GM23338 (cell line): ENCODE measurements at regions not wholly inside any gene's neighbourhood (a gene's known extent, or its start where the extent isn't known, plus 50 kb on each side); places are given as distances from the start of the nearest gene placed in this dataset.

ENCODE experiments used
- EZH2 ChIP-seq: fragments of 200-600 bp; sonication (generic); IDR thresholded peaks from one replicate; pipeline ENCODE4 v1.8.0; 2017; ENCODE audit warnings: antibody characterized with exemption, mild to moderate bottlenecking, low read depth; ENCODE audit not compliant: unreplicated experiment
- POLR2AphosphoS5 ChIP-seq: IDR thresholded peaks from 2 replicates; pipeline ENCODE4 v1.6.1; 2016; ENCODE audit warnings: antibody characterized with exemption, low read depth
- TF ChIP-seq, protein P1 (sequence below), 2 experiments: fragments of 200-600 bp in 1 of 2; sonication (generic) in 1 of 2; conservative IDR thresholded peaks; 2 replicates each; pipeline versions ENCODE4 v1.5.1 to v1.6.1; 2016 to 2017; ENCODE audit warnings: antibody characterized with exemption in 2 of 2, low read depth in 2 of 2, mild to moderate bottlenecking in 2 of 2, moderate library complexity in 1 of 2

- TF ChIP-seq, protein P1, sequence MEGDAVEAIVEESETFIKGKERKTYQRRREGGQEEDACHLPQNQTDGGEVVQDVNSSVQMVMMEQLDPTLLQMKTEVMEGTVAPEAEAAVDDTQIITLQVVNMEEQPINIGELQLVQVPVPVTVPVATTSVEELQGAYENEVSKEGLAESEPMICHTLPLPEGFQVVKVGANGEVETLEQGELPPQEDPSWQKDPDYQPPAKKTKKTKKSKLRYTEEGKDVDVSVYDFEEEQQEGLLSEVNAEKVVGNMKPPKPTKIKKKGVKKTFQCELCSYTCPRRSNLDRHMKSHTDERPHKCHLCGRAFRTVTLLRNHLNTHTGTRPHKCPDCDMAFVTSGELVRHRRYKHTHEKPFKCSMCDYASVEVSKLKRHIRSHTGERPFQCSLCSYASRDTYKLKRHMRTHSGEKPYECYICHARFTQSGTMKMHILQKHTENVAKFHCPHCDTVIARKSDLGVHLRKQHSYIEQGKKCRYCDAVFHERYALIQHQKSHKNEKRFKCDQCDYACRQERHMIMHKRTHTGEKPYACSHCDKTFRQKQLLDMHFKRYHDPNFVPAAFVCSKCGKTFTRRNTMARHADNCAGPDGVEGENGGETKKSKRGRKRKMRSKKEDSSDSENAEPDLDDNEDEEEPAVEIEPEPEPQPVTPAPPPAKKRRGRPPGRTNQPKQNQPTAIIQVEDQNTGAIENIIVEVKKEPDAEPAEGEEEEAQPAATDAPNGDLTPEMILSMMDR (conservative IDR thresholded peaks at IDR 0.05; ENCODE audit: low read depth in 2 of 2): no peak
- TF ChIP-seq EZH2 (no peak), POLR2AphosphoS5 (no peak)
Measured at GRCh38 chr12:13584541-13584940, 388.0 kb downstream of the EMP1 start.
